WERI-Rb-1 (cell line): ENCODE measurements at regions not wholly inside any gene's neighbourhood (a gene's known extent, or its start where the extent isn't known, plus 50 kb on each side); places are given as distances from the start of the nearest gene placed in this dataset.

Experiments used
- DNase-seq: peaks from one replicate; pipeline ENCODE4 v3.0.0-alpha.2; 2020
- H3K27ac ChIP-seq: fragments of 250-450 bp; sonication (Bioruptor Pico); 2 replicates; pipeline ENCODE4 v1.5.1; 2020; ENCODE audit warnings: mild to moderate bottlenecking, moderate library complexity
- H3K27me3 ChIP-seq: fragments of 250-450 bp; sonication (Bioruptor Pico); 2 replicates; pipeline ENCODE4 v1.5.1; 2021; ENCODE audit warnings: mild to moderate bottlenecking, low read depth, moderate library complexity; ENCODE audit not compliant: insufficient read depth, severe bottlenecking
- H3K36me3 ChIP-seq: fragments of 250-450 bp; sonication (Bioruptor Pico); 2 replicates; pipeline ENCODE4 v1.5.1; 2020; ENCODE audit warnings: mild to moderate bottlenecking, moderate library complexity
- H3K4me3 ChIP-seq: 2 replicates; pipeline ENCODE4 v1.5.1; 2011; ENCODE audit warnings: low read depth, mild to moderate bottlenecking, control low read depth, low read length
- H3K9me3 ChIP-seq: fragments of 250-450 bp; sonication (Bioruptor Pico); 2 replicates; pipeline ENCODE4 v1.5.1; 2021; ENCODE audit warnings: mild to moderate bottlenecking, moderate library complexity; ENCODE audit not compliant: severe bottlenecking
- TF ChIP-seq, protein P1 (sequence below): IDR thresholded peaks from 2 replicates; pipeline ENCODE4 v1.5.1; 2011; ENCODE audit warnings: low read depth, mild to moderate bottlenecking, control low read depth, inconsistent platforms, low read length

DNA sequence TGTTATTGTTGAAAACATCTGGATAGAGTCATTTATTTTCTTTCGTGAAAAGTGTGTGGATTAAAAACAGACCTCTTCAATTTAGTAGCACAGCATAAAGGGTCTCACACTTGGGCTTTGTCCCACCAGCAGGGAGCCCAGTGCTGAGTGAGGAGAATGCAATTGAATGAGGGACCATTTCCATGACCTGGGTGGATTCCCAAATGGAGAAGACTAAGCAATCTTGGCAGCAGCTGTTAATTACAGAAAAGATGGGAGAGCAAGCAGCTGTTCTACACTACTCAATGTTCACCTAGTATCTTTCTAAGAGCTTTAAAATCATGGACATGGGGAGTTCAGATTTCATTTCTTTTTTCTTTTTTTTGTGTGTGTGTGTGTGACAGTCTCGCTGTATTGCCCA is 121.8 kb upstream of the FN1 start:
- Histone ChIP-seq H3K9me3 (peaks cover 3% of the 10 kb centered on the region), H3K27me3 (no peaks in the 10 kb centered on the region), H3K4me3 (no peak overlapping the region), H3K27ac (no peak overlapping the region), H3K36me3 (no peaks in the 10 kb centered on the region)
- DNase-seq = no peak
- TF ChIP-seq, protein P1, sequence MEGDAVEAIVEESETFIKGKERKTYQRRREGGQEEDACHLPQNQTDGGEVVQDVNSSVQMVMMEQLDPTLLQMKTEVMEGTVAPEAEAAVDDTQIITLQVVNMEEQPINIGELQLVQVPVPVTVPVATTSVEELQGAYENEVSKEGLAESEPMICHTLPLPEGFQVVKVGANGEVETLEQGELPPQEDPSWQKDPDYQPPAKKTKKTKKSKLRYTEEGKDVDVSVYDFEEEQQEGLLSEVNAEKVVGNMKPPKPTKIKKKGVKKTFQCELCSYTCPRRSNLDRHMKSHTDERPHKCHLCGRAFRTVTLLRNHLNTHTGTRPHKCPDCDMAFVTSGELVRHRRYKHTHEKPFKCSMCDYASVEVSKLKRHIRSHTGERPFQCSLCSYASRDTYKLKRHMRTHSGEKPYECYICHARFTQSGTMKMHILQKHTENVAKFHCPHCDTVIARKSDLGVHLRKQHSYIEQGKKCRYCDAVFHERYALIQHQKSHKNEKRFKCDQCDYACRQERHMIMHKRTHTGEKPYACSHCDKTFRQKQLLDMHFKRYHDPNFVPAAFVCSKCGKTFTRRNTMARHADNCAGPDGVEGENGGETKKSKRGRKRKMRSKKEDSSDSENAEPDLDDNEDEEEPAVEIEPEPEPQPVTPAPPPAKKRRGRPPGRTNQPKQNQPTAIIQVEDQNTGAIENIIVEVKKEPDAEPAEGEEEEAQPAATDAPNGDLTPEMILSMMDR = no peak

DNA sequence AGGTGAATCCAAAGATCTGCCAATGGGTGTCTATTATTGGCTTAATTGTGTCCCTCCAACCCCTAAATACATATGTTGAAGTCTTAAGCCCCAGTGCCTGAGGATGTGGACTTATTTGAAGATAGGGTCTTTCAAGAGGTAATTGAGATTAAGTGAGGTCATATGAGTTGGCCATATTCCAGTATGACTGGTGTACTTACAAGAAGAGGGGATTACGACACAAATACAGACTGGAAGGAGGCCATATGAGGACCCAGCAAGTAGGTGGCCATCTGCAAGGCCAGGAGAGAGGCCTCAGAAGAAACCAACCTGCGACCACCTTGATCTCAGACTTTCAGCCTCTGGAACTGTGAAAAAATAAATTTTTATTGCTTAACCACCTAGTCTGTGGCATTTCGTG is 121.1 kb upstream of the FN1 start:
- TF ChIP-seq, protein P1 = no peak
- peaks cover 3% of the 10 kb centered on the region for H3K9me3 ChIP-seq
- no peaks in the 10 kb centered on the region for H3K36me3 ChIP-seq
- H3K4me3 ChIP-seq = no peak overlapping the region
- peak; percentile 8 for DNase-seq
- no peak overlapping the region for H3K27ac ChIP-seq
- no peaks in the 10 kb centered on the region for H3K27me3 ChIP-seq

GRCh38 chr2:215554689-215555498 is 119.0 kb upstream of the FN1 start:
- DNase-seq = no peak
- Histone ChIP-seq H3K27me3 (no peaks in the 10 kb centered on the region), H3K9me3 (peaks cover 3% of the 10 kb centered on the region), H3K27ac (no peak overlapping the region), H3K4me3 (no peak overlapping the region), H3K36me3 (no peaks in the 10 kb centered on the region)
- TF ChIP-seq, protein P1 = no peak

DNA sequence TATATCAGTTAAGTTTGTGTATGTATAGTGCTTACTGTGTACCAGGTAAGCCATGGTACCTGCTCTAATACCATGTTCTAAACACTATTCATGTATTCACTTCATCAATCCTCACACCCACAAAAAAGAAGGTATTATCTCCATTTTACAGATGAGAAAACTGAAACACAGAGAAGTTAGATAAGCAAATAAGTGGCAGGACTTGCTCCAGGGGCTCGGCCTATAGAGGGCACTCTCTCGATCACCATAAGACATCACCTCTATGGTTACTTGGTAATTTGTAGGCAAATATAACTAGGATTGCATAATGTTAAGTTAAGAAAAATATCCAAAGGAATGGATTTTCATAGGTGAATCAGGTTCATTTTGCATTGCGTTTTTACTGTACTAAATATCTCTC is 118.1 kb upstream of the FN1 start:
- DNase-seq = no peak
- H3K4me3 ChIP-seq = no peak overlapping the region
- H3K27me3 ChIP-seq = no peaks in the 10 kb centered on the region
- TF ChIP-seq, protein P1 = no peak
- peaks cover 3% of the 10 kb centered on the region for H3K9me3 ChIP-seq
- H3K27ac ChIP-seq = no peak overlapping the region
- H3K36me3 ChIP-seq = no peaks in the 10 kb centered on the region

GRCh38 chr2:215552144-215552580 is 116.3 kb upstream of the FN1 start:
- no peak for DNase-seq
- no peaks in the 10 kb centered on the region for H3K36me3 ChIP-seq
- no peak overlapping the region for H3K4me3 ChIP-seq
- TF ChIP-seq, protein P1 = no peak
- H3K27ac ChIP-seq = no peak overlapping the region
- peaks cover 3% of the 10 kb centered on the region for H3K9me3 ChIP-seq
- H3K27me3 ChIP-seq = no peaks in the 10 kb centered on the region

DNA sequence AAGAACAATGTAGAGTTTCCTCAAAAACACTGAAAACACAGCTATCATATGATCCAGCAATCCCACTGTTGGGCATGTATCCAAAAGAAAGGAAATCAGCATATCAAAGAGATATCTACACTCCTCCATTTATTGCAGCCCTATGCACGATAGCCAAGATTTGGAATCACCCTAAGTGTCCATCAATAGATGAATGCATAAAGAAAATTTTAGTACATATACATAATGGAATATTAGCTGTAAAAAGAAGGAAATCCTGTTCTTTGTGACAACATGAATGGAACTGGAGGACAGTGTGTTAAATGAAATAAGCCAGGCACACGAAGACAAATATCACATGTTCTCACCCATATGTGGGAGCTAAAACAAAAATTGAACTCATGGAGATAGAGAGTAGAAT is 114.5 kb upstream of the FN1 start:
- no peak for DNase-seq
- TF ChIP-seq, protein P1 = no peak
- Histone ChIP-seq H3K9me3 (no peaks in the 10 kb centered on the region), H3K36me3 (no peaks in the 10 kb centered on the region), H3K4me3 (no peak overlapping the region), H3K27ac (no peak overlapping the region), H3K27me3 (no peaks in the 10 kb centered on the region)
